ENCODE measurements at regions not wholly inside any gene's neighbourhood (a gene's known extent, or its start where the extent isn't known, plus 50 kb on each side); places are given as distances from the start of the nearest gene placed in this dataset.
"Not testable (repeated sequence)": the region's sequence is repeated elsewhere in the genome, so short reads cannot be mapped to it uniquely, and the experiment has no call there.

- TF ChIP-seq CTCF (conservative IDR thresholded peaks at IDR 0.05 in 1 of 2, IDR thresholded peaks at IDR 0.05 in 1 of 2; ENCODE audit: low read depth in 1 of 2, low read length in 2 of 2); EZH2 (IDR thresholded peaks at IDR 0.05; ENCODE audit: low read length, missing control alignments): not testable (repeated sequence)
Measured at GRCh38 chr9:62802719-62803079, 1612.9 kb downstream of the SPATA31A7 start.

All from fibroblast of lung (primary cell).